ENCODE measurements at regions not wholly inside any gene's neighbourhood (a gene's known extent, or its start where the extent isn't known, plus 50 kb on each side); places are given as distances from the start of the nearest gene placed in this dataset.

GRCh38 chr6:14339172-14339571 lies 221.6 kb downstream of the CD83 start:
- TF ChIP-seq CTCF (IDR thresholded peaks at IDR 0.05; ENCODE audit: poor library complexity) (no peak), EZH2 (IDR thresholded peaks at IDR 0.05; ENCODE audit: borderline replicate concordance) (no peak)
